ENCODE measurements at regions not wholly inside any gene's neighbourhood (a gene's known extent, or its start where the extent isn't known, plus 50 kb on each side); places are given as distances from the start of the nearest gene placed in this dataset.

DNA sequence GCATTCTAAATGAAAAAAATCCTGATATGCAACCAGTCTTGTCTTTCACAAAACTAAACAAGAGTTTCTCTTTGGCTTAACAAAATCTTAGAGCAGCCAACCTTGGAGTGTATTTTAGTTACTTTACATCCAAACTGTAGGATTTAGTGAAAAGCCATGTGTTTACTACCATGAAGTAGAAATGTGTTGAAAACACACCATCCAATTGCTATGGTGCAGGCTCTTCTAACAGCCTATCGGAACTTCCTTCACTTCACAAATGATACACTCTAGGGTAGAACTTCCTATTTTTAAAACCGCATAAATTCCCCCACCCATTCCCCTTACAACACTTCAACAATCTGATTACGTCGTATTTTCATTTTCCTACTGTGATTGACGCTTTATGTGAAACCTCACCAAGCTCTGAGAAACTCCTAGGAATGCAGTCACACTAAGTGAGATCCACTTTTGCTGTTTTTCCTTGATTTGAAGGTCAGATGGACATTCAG lies 74.4 kb upstream of the MAP4K4 start (continued):
- TF ChIP-seq, protein P1, sequence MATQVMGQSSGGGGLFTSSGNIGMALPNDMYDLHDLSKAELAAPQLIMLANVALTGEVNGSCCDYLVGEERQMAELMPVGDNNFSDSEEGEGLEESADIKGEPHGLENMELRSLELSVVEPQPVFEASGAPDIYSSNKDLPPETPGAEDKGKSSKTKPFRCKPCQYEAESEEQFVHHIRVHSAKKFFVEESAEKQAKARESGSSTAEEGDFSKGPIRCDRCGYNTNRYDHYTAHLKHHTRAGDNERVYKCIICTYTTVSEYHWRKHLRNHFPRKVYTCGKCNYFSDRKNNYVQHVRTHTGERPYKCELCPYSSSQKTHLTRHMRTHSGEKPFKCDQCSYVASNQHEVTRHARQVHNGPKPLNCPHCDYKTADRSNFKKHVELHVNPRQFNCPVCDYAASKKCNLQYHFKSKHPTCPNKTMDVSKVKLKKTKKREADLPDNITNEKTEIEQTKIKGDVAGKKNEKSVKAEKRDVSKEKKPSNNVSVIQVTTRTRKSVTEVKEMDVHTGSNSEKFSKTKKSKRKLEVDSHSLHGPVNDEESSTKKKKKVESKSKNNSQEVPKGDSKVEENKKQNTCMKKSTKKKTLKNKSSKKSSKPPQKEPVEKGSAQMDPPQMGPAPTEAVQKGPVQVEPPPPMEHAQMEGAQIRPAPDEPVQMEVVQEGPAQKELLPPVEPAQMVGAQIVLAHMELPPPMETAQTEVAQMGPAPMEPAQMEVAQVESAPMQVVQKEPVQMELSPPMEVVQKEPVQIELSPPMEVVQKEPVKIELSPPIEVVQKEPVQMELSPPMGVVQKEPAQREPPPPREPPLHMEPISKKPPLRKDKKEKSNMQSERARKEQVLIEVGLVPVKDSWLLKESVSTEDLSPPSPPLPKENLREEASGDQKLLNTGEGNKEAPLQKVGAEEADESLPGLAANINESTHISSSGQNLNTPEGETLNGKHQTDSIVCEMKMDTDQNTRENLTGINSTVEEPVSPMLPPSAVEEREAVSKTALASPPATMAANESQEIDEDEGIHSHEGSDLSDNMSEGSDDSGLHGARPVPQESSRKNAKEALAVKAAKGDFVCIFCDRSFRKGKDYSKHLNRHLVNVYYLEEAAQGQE (IDR thresholded peaks at IDR 0.05; ENCODE audit: low read depth) = no peak

DNA sequence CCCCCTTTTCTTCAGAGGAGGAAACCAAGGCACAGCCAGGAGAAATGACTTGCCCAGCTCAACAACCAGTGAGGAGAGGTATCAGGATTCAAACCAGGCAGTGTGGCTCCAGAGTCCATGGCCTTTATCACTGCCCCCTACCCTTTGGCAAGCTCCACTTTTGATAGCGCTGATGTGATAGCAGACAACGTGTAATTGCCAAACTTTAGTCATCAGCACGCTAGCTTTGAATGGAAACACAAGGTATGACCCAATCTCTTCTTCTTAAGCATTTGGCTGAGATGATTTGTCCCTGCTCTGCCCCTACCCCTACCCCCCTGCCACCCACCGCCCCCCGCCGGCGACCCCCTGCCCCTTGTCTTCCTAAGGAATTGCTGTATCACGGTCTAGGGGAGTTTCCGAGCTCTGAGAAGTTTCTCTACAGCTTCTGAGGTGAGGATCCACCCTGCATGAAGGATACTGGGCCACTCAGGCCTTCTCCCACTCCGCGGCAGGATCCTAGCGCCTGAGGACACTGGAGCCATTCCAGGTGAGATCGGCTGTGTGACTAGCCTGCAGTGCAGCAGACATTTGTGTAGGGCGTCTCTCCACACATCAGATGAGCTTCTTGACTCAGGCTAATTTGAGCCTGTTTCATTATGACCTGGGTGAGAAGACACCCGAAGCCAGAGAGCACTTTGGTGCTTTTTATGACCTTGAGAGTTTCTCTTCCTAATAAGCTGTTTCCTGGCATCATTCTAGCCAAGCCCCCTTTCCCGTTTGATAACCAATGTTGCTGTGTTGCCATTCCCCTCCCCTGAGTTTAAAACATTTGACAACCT lies 75.1 kb upstream of the MAP4K4 start:
- no peaks in the 10 kb centered on the region for H3K9me2 ChIP-seq (ENCODE audit: insufficient read depth)
- BruUV-seq (replicated peaks) = no TSS peak
- POLR2A ChIA-PET = no interaction called here
- H2AFZ ChIP-seq (ENCODE audit: low read depth, low read length, poor library complexity, severe bottlenecking) = no peak overlapping the region
- no peaks in the 10 kb centered on the region for H4K20me1 ChIP-seq (ENCODE audit: insufficient read depth)
- no peaks in the 10 kb centered on the region for H3K4me1 ChIP-seq (ENCODE audit: control insufficient read depth in 1 of 2, insufficient read depth in 2 of 2, low read length in 2 of 2)
- H3K36me3 ChIP-seq (ENCODE audit: control insufficient read depth in 1 of 2, insufficient read depth in 2 of 2, low read length in 2 of 2) = no peaks in the 10 kb centered on the region
- H3K9ac ChIP-seq (ENCODE audit: low read length) = no peak overlapping the region
- CTCF ChIA-PET = no interaction called here
- ATAC-seq (no peak), DNase-seq (ENCODE audit: low read depth, low spot score) (no peak)
- no peak overlapping the region for H3K4me2 ChIP-seq (ENCODE audit: low read length)
- no peak overlapping the region for H3K27ac ChIP-seq (ENCODE audit: low read depth, low read length)
- H3K9me3 ChIP-seq (ENCODE audit: control insufficient read depth in 1 of 2, insufficient read depth in 1 of 2, low read depth in 1 of 2, low read length in 2 of 2) = no peaks in the 10 kb centered on the region
- TF ChIP-seq ZNF274 (IDR thresholded peaks at IDR 0.05; ENCODE audit: low read depth, low read length) (no peak), POLR2AphosphoS5 (IDR thresholded peaks at IDR 0.05; ENCODE audit: low read depth, low read length) (no peak), RAD21 (IDR thresholded peaks at IDR 0.05; ENCODE audit: low read depth) (no peak), EZH2 (IDR thresholded peaks at IDR 0.05) (no peak), TCF7L2 (IDR thresholded peaks at IDR 0.05; ENCODE audit: borderline replicate concordance, extremely low read depth, insufficient read depth, insufficient read length) (no peak), POLR2A (IDR thresholded peaks at IDR 0.05; ENCODE audit: borderline replicate concordance, extremely low read depth, insufficient read depth, insufficient read length) (no peak), EZH2phosphoT487 (IDR thresholded peaks at IDR 0.05; ENCODE audit: borderline replicate concordance) (no peak), ELF1 (IDR thresholded peaks at IDR 0.05; ENCODE audit: borderline replicate concordance, low read depth) (no peak), SP1 (IDR thresholded peaks at IDR 0.05; ENCODE audit: low read depth) (no peak), CBX3 (IDR thresholded peaks at IDR 0.05; ENCODE audit: low read depth) (no peak), CEBPB (IDR thresholded peaks at IDR 0.05; ENCODE audit: low read depth) (no peak), SRF (IDR thresholded peaks at IDR 0.05; ENCODE audit: low read depth) (no peak), SIN3A (IDR thresholded peaks at IDR 0.05; ENCODE audit: low read depth) (no peak)
- TF ChIP-seq, protein P2, sequence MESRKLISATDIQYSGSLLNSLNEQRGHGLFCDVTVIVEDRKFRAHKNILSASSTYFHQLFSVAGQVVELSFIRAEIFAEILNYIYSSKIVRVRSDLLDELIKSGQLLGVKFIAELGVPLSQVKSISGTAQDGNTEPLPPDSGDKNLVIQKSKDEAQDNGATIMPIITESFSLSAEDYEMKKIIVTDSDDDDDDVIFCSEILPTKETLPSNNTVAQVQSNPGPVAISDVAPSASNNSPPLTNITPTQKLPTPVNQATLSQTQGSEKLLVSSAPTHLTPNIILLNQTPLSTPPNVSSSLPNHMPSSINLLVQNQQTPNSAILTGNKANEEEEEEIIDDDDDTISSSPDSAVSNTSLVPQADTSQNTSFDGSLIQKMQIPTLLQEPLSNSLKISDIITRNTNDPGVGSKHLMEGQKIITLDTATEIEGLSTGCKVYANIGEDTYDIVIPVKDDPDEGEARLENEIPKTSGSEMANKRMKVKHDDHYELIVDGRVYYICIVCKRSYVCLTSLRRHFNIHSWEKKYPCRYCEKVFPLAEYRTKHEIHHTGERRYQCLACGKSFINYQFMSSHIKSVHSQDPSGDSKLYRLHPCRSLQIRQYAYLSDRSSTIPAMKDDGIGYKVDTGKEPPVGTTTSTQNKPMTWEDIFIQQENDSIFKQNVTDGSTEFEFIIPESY (IDR thresholded peaks at IDR 0.05; ENCODE audit: extremely low read depth, insufficient replicate concordance, low read length) = no peak
- TF ChIP-seq, protein P1 (IDR thresholded peaks at IDR 0.05; ENCODE audit: low read depth) = no peak
- H3K79me2 ChIP-seq (ENCODE audit: insufficient read depth, low read length) = no peaks in the 10 kb centered on the region
- H3K4me3 ChIP-seq (replicated peaks in 1 of 2; ENCODE audit: low read depth in 1 of 2, low read length in 2 of 2) = no peak overlapping the region
- RAD21 ChIA-PET (ENCODE audit: low non-redundant PET in 1 of 2, low total read pairs in 2 of 2, uncharacterized antibody in 2 of 2, unreplicated experiment in 2 of 2) = no interaction called here
- H3K27me3 ChIP-seq (ENCODE audit: insufficient read depth, low read length) = no peaks in the 10 kb centered on the region
- intact Hi-C loops (cut with micrococcal nuclease) = no loop called here

All from HCT116 (cell line).